Endometrium (tissue), 2 donors: ENCODE measurements at regions not wholly inside any gene's neighbourhood (a gene's known extent, or its start where the extent isn't known, plus 50 kb on each side); places are given as distances from the start of the nearest gene placed in this dataset.

Source experiments
- FAIRE-seq: peaks from 2 replicates; lab custom pipeline; 2012; peaks lifted over from hg19 to GRCh38; lab: Jason Lieb, UNC
- donor health status: control.
- donor health status: control.

GRCh38 chr16:85457366-85457765, 155.8 kb upstream of the GSE1 start:
- FAIRE-seq, result no peak

- FAIRE-seq, result no peak
These were observed 154.2 kb upstream of the GSE1 start for GRCh38 chr16:85458968-85459367.

GRCh38 chr16:85459529-85460251, 153.4 kb upstream of the GSE1 start:
- no peak for FAIRE-seq

- FAIRE-seq, result no peak
These were observed 152.7 kb upstream of the GSE1 start for GRCh38 chr16:85460252-85461021.

- FAIRE-seq, result no peak
These were observed 151.9 kb upstream of the GSE1 start for GRCh38 chr16:85461022-85461813.

GRCh38 chr16:85461814-85462713, 151.1 kb upstream of the GSE1 start:
- FAIRE-seq, result no peak

GRCh38 chr16:85462714-85463611, 150.2 kb upstream of the GSE1 start:
- FAIRE-seq, result no peak

- no peak for FAIRE-seq
These were observed 149.3 kb upstream of the GSE1 start for GRCh38 chr16:85463672-85464382.

- FAIRE-seq, result no peak
These were observed 148.5 kb upstream of the GSE1 start for GRCh38 chr16:85464383-85465305.

- no peak for FAIRE-seq
These were observed 147.5 kb upstream of the GSE1 start for GRCh38 chr16:85465328-85466303.

GRCh38 chr16:85466304-85466700, 146.8 kb upstream of the GSE1 start:
- no peak for FAIRE-seq

- no peak for FAIRE-seq
These were observed 146.1 kb upstream of the GSE1 start for GRCh38 chr16:85466989-85467388.

- no peak for FAIRE-seq
These were observed 143.1 kb upstream of the GSE1 start for GRCh38 chr16:85469929-85470590.

- FAIRE-seq, result no peak
These were observed 142.2 kb upstream of the GSE1 start for GRCh38 chr16:85470873-85471272.

- no peak for FAIRE-seq
These were observed 141.4 kb upstream of the GSE1 start for GRCh38 chr16:85471469-85472431.

GRCh38 chr16:85472514-85472913, 140.6 kb upstream of the GSE1 start:
- FAIRE-seq, result no peak
